ENCODE measurements at regions not wholly inside any gene's neighbourhood (a gene's known extent, or its start where the extent isn't known, plus 50 kb on each side); places are given as distances from the start of the nearest gene placed in this dataset.
A peak's percentile ranks its signal among the peaks of the same experiment; 100 is the strongest.
"Not testable (repeated sequence)": the region's sequence is repeated elsewhere in the genome, so short reads cannot be mapped to it uniquely, and the experiment has no call there.

- TF ChIP-seq CTCF (conservative IDR thresholded peaks at IDR 0.05; ENCODE audit: low read depth in 2 of 2) = peak; percentile 40 to 62
- TF ChIP-seq EZH2 (IDR thresholded peaks at IDR 0.05; ENCODE audit: low read depth, unreplicated experiment); EZH2phosphoT487 (IDR thresholded peaks at IDR 0.05; ENCODE audit: unreplicated experiment); POLR2AphosphoS5 (IDR thresholded peaks at IDR 0.05; ENCODE audit: low read depth); REST (IDR thresholded peaks at IDR 0.05; ENCODE audit: unreplicated experiment); ZNF114 (CRISPR knock-in tag; IDR thresholded peaks at IDR 0.05); CREB1 (CRISPR knock-in tag; IDR thresholded peaks at IDR 0.05; ENCODE audit: low read depth); NANOG (IDR thresholded peaks at IDR 0.05; ENCODE audit: borderline replicate concordance); STAT1 (IDR thresholded peaks at IDR 0.05; ENCODE audit: unreplicated experiment); JUNB (IDR thresholded peaks at IDR 0.05; ENCODE audit: unreplicated experiment); ZNF331 (CRISPR knock-in tag; IDR thresholded peaks at IDR 0.05; ENCODE audit: low read depth): not testable (repeated sequence)
- TF ChIP-seq, protein P1, sequence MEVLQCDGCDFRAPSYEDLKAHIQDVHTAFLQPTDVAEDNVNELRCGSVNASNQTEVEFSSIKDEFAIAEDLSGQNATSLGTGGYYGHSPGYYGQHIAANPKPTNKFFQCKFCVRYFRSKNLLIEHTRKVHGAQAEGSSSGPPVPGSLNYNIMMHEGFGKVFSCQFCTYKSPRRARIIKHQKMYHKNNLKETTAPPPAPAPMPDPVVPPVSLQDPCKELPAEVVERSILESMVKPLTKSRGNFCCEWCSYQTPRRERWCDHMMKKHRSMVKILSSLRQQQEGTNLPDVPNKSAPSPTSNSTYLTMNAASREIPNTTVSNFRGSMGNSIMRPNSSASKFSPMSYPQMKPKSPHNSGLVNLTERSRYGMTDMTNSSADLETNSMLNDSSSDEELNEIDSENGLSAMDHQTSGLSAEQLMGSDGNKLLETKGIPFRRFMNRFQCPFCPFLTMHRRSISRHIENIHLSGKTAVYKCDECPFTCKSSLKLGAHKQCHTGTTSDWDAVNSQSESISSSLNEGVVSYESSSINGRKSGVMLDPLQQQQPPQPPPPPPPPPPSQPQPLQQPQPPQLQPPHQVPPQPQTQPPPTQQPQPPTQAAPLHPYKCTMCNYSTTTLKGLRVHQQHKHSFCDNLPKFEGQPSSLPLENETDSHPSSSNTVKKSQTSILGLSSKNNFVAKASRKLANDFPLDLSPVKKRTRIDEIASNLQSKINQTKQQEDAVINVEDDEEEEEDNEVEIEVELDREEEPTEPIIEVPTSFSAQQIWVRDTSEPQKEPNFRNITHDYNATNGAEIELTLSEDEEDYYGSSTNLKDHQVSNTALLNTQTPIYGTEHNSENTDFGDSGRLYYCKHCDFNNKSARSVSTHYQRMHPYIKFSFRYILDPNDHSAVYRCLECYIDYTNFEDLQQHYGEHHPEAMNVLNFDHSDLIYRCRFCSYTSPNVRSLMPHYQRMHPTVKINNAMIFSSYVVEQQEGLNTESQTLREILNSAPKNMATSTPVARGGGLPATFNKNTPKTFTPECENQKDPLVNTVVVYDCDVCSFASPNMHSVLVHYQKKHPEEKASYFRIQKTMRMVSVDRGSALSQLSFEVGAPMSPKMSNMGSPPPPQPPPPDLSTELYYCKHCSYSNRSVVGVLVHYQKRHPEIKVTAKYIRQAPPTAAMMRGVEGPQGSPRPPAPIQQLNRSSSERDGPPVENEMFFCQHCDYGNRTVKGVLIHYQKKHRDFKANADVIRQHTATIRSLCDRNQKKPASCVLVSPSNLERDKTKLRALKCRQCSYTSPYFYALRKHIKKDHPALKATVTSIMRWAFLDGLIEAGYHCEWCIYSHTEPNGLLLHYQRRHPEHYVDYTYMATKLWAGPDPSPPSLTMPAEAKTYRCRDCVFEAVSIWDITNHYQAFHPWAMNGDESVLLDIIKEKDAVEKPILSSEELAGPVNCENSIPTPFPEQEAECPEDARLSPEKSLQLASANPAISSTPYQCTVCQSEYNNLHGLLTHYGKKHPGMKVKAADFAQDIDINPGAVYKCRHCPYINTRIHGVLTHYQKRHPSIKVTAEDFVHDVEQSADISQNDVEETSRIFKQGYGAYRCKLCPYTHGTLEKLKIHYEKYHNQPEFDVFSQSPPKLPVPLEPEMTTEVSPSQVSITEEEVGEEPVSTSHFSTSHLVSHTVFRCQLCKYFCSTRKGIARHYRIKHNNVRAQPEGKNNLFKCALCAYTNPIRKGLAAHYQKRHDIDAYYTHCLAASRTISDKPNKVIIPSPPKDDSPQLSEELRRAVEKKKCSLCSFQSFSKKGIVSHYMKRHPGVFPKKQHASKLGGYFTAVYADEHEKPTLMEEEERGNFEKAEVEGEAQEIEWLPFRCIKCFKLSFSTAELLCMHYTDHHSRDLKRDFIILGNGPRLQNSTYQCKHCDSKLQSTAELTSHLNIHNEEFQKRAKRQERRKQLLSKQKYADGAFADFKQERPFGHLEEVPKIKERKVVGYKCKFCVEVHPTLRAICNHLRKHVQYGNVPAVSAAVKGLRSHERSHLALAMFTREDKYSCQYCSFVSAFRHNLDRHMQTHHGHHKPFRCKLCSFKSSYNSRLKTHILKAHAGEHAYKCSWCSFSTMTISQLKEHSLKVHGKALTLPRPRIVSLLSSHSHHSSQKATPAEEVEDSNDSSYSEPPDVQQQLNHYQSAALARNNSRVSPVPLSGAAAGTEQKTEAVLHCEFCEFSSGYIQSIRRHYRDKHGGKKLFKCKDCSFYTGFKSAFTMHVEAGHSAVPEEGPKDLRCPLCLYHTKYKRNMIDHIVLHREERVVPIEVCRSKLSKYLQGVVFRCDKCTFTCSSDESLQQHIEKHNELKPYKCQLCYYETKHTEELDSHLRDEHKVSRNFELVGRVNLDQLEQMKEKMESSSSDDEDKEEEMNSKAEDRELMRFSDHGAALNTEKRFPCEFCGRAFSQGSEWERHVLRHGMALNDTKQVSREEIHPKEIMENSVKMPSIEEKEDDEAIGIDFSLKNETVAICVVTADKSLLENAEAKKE (CRISPR knock-in tag; IDR thresholded peaks at IDR 0.05) = not testable (repeated sequence)
- TF ChIP-seq, protein P2, sequence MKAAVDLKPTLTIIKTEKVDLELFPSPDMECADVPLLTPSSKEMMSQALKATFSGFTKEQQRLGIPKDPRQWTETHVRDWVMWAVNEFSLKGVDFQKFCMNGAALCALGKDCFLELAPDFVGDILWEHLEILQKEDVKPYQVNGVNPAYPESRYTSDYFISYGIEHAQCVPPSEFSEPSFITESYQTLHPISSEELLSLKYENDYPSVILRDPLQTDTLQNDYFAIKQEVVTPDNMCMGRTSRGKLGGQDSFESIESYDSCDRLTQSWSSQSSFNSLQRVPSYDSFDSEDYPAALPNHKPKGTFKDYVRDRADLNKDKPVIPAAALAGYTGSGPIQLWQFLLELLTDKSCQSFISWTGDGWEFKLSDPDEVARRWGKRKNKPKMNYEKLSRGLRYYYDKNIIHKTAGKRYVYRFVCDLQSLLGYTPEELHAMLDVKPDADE (IDR thresholded peaks at IDR 0.05) = not testable (repeated sequence)
Observed at GRCh38 chr1:146401281-146401825, 172.5 kb upstream of the NOTCH2NLA start.
